Ovary (tissue), 7 donors: ENCODE measurements at regions not wholly inside any gene's neighbourhood (a gene's known extent, or its start where the extent isn't known, plus 50 kb on each side); places are given as distances from the start of the nearest gene placed in this dataset.
A peak's percentile ranks its signal among the peaks of the same experiment; 100 is the strongest.

ENCODE experiments used
- DNase-seq, 5 donors: peaks; one replicate each; pipeline ENCODE4 v3.0.0-alpha.2; 2019 to 2020
- H3K27ac ChIP-seq, 2 donors: fragments of 200-600 bp; one replicate each; pipeline versions ENCODE4 v1.5.1 to v1.8.0; 2019 to 2022
- H3K27me3 ChIP-seq: fragments of 200-600 bp; one replicate; pipeline ENCODE4 v1.8.0; 2022
- H3K36me3 ChIP-seq: fragments of 200-600 bp; sonication (generic); one replicate; pipeline ENCODE4 v1.5.1; 2019
- H3K4me1 ChIP-seq: one replicate; pipeline ENCODE4 v1.8.1; 2013; ENCODE audit warnings: mild to moderate bottlenecking, moderate library complexity; ENCODE audit not compliant: insufficient read depth
- H3K4me3 ChIP-seq: fragments of 200-600 bp; sonication (generic); one replicate; pipeline ENCODE4 v1.5.1; 2017
- H3K9me3 ChIP-seq, 2 donors: fragments of 200-600 bp in 1 of 2; sonication (generic) in 1 of 2; one replicate each; pipeline versions ENCODE4 v1.5.1 to v1.8.1; 2013 to 2019; ENCODE audit warnings: mild to moderate bottlenecking in 1 of 2, moderate library complexity in 1 of 2
- CTCF ChIP-seq, 3 donors: fragments of 450-650 bp in 2 of 3; fragments of 200-600 bp in 1 of 3; IDR thresholded peaks; one replicate each; pipeline versions ENCODE4 v1.5.1 to v1.8.0; 2016 to 2022; ENCODE audit warnings: antibody characterized with exemption in 3 of 3, mild to moderate bottlenecking in 1 of 3
- EP300 ChIP-seq: sonication (generic); formaldehyde crosslinking; IDR thresholded peaks from one replicate; pipeline ENCODE4 v1.6.1; 2017; ENCODE audit warnings: antibody characterized with exemption
- POLR2A ChIP-seq: fragments of 450-650 bp; IDR thresholded peaks from one replicate; pipeline ENCODE4 v1.6.1; 2017; ENCODE audit warnings: antibody characterized with exemption, mild to moderate bottlenecking, moderate library complexity
- WGBS, 3 donors: extraction: QIAGEN DNeasy Blood & Tissue Kit in 1 of 3; methylation state at CpG; one replicate each; pipeline versions ENCODE4 v1.1.5 to v1.1.7; 2013 to 2017; 5-methylcytosine and 5-hydroxymethylcytosine counted together
- intact Hi-C, 4 donors: fragments of 100-400 bp; cut with DNase I; formaldehyde crosslinking; loops; one replicate each; pipeline versions ENCODE4 v1.11.0 to v1.15.1; 2022 to 2023
- donor health status: DM: no; HTN: no; CAD: no; lungs with moderate emphysema.
- donor health status: DM: no; HTN: no; CAD: no.
- donor health status: Bipolar disorder and iron deficiency.
- donor health status: DM: no; HTN: no; CAD: no.
- donor health status: DM: yes; HTN: yes; CAD: no.

DNA sequence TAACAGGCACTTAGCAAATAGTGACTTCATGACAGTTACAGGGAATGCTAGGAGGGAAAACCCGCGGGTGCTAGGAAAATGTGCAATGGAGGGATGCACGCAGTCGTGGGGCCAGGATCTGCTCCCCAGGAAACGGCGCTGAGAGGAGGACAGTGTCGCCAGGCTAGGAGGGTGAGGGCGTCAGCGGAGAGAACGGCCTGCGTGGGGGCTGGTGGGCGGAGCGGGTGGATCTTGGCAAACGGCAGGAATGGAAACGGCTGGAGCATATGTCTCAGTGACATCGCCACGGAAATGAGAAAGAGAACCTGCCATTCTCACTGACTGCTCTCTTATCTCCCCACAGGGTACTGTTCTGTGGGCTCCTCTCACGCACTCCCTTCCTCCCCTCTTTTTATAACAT, 478.5 kb upstream of the ID2 start:
- Histone ChIP-seq H3K27me3 (no peaks in the 10 kb centered on the region), H3K27ac (no peak overlapping the region), H3K36me3 (no peaks in the 10 kb centered on the region), H3K4me3 (no peak overlapping the region), H3K4me1 (no peaks in the 10 kb centered on the region), H3K9me3 (no peaks in the 10 kb centered on the region)
- DNase-seq: peak; percentile 32 to 56 (median 42)
- intact Hi-C loops: no loop called here
- TF ChIP-seq POLR2A: no peak
- no peak for TF ChIP-seq EP300
- no peak for TF ChIP-seq CTCF (IDR thresholded peaks at IDR 0.05)
- WGBS, 3 donors: 27 to 41% (median 38%) methylated on average over 18 of the region's 18 CpGs

DNA sequence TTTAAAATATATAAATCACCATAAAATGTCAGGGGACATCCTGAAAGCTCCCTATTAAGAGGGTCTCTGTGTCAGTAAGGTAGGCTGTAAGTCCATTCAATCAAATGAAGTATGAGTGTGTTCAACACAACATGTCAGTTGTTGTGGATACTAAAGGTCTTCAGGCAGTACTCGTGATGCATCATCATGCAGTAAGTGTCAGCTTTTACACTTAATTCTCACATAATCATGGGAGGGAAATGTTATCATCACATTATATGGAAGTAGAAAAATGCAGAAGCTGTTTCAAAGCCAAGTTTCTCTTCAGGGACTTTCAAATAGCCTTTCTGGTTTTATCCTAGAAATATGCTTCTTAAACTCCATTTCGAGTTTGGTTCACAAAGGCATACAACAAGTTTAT, 477.1 kb upstream of the ID2 start:
- Histone ChIP-seq H3K36me3 (no peaks in the 10 kb centered on the region), H3K27me3 (no peaks in the 10 kb centered on the region), H3K4me1 (no peaks in the 10 kb centered on the region), H3K4me3 (no peak overlapping the region), H3K27ac (no peak overlapping the region), H3K9me3 (no peaks in the 10 kb centered on the region)
- no peak for TF ChIP-seq POLR2A
- no peak for TF ChIP-seq EP300
- no peak for TF ChIP-seq CTCF (IDR thresholded peaks at IDR 0.05)
- 84 to 90% (median 88%) methylated on average over 2 of the region's 2 CpGs for WGBS, 3 donors
- intact Hi-C loops: no loop called here
- no peak for DNase-seq

DNA sequence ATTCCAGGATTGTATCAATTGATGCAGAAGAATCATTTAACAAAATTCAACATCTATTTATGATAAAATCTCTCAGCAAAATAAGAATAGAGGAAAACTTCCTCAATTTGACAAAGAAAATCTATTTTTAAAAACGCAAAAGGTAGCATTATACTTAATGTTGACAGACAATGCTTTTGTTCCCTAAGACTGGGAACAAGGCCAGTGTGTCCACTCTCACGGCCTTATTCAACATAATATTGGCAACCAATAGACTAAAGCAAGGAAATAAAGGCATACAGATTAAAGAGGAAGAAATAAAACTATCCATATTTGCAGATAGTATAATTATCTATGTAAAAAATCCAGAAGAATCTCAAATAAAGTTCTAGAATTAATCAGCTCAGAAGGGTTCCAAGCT, 472.4 kb upstream of the ID2 start:
- H3K27me3 ChIP-seq: no peaks in the 10 kb centered on the region
- 84 to 87% (median 85%) methylated on average over 2 of the region's 2 CpGs for WGBS, 3 donors
- H3K36me3 ChIP-seq: no peaks in the 10 kb centered on the region
- no peak overlapping the region for H3K4me3 ChIP-seq
- TF ChIP-seq EP300: no peak
- no peak for TF ChIP-seq POLR2A
- no peak for TF ChIP-seq CTCF (IDR thresholded peaks at IDR 0.05)
- H3K27ac ChIP-seq: no peak overlapping the region
- intact Hi-C loops: no loop called here
- DNase-seq: no peak
- H3K4me1 ChIP-seq: no peaks in the 10 kb centered on the region
- H3K9me3 ChIP-seq: no peaks in the 10 kb centered on the region

GRCh38 chr2:8211384-8211783, 470.5 kb upstream of the ID2 start:
- DNase-seq: no peak
- intact Hi-C loops: no loop called here
- WGBS, 3 donors: 94 to 97% (median 95%) methylated on average over 3 of the region's 3 CpGs
- Histone ChIP-seq H3K27ac (no peak overlapping the region), H3K4me1 (no peaks in the 10 kb centered on the region), H3K36me3 (no peaks in the 10 kb centered on the region), H3K4me3 (no peak overlapping the region), H3K27me3 (no peaks in the 10 kb centered on the region), H3K9me3 (no peaks in the 10 kb centered on the region)
- TF ChIP-seq CTCF (IDR thresholded peaks at IDR 0.05) (no peak), POLR2A (no peak), EP300 (no peak)

DNA sequence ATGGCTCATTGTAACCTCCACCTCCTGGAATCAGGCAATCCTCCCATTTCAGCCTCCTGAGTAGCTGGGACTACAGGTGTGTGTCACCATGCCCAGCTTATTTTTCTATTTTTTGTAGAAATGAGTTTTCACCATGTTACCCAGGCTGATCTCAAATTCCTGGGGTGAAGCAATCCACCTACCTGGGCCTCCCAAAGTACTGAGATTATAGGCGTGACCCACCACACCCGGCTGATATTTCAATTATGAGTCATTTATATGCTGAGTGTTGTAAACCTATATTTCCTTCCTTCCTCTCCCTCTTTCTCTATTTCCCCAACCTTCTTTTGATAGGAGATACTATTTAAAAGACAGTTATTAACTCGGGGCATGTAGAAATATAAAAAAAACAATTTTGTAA, 469.6 kb upstream of the ID2 start:
- WGBS, 3 donors: 83 to 88% (median 86%) methylated on average over 3 of the region's 3 CpGs
- Histone ChIP-seq H3K9me3 (no peaks in the 10 kb centered on the region), H3K4me1 (peaks cover 2% of the 10 kb centered on the region), H3K36me3 (no peaks in the 10 kb centered on the region), H3K27me3 (no peaks in the 10 kb centered on the region), H3K4me3 (no peak overlapping the region), H3K27ac (no peak overlapping the region)
- TF ChIP-seq EP300 (no peak), CTCF (IDR thresholded peaks at IDR 0.05) (no peak)
- intact Hi-C loops: no loop called here
- no peak for DNase-seq
